Adrenal gland (tissue), 5 donors: ENCODE measurements at regions not wholly inside any gene's neighbourhood (a gene's known extent, or its start where the extent isn't known, plus 50 kb on each side); places are given as distances from the start of the nearest gene placed in this dataset.

Experiments used
- POLR2A ChIP-seq, 2 donors: fragments of 450-650 bp; IDR thresholded peaks; one replicate each; pipeline ENCODE4 v1.6.1; 2017; ENCODE audit warnings: antibody characterized with exemption in 2 of 2, mild to moderate bottlenecking in 2 of 2, moderate library complexity in 1 of 2
- TF ChIP-seq, protein P1 (sequence below), 6 experiments: fragments of 450-650 bp in 4 of 6; fragments of 200-600 bp in 2 of 6; sonication (generic) in 1 of 6; IDR thresholded peaks; 1 replicate in 5 of 6; 2 replicates in 1 of 6; pipeline versions ENCODE4 v1.5.1 to v1.8.0; 2016 to 2021; ENCODE audit warnings: antibody characterized with exemption in 6 of 6, mild to moderate bottlenecking in 2 of 6, moderate library complexity in 1 of 6
- donor health status: DM: no; HTN: no; CAD: no.

DNA sequence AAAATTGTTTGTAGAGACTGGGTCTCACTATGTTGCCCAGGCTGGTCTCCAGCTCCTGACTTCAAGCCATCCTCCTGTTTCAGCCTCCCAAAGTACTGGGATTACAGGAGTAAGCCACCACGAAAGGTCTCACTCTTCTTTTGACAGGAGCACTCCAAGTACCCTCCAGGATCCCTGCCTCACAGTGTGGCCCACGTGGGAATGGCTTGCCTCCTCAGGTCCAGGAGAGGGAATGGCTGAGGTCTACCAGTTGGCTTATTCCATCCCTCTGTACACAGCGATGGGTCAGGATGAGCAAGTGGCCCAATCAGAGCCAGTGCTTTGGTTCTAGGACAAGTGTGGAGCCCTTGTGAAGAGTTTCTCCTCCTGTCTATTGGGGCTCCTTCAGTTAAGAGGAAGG is 73.7 kb upstream of the ZNF423 start:
- no peak for TF ChIP-seq POLR2A (IDR thresholded peaks at IDR 0.05)
- TF ChIP-seq, protein P1, sequence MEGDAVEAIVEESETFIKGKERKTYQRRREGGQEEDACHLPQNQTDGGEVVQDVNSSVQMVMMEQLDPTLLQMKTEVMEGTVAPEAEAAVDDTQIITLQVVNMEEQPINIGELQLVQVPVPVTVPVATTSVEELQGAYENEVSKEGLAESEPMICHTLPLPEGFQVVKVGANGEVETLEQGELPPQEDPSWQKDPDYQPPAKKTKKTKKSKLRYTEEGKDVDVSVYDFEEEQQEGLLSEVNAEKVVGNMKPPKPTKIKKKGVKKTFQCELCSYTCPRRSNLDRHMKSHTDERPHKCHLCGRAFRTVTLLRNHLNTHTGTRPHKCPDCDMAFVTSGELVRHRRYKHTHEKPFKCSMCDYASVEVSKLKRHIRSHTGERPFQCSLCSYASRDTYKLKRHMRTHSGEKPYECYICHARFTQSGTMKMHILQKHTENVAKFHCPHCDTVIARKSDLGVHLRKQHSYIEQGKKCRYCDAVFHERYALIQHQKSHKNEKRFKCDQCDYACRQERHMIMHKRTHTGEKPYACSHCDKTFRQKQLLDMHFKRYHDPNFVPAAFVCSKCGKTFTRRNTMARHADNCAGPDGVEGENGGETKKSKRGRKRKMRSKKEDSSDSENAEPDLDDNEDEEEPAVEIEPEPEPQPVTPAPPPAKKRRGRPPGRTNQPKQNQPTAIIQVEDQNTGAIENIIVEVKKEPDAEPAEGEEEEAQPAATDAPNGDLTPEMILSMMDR (IDR thresholded peaks at IDR 0.05), result no peak
